ENCODE measurements at regions not wholly inside any gene's neighbourhood (a gene's known extent, or its start where the extent isn't known, plus 50 kb on each side); places are given as distances from the start of the nearest gene placed in this dataset.
A peak's percentile ranks its signal among the peaks of the same experiment; 100 is the strongest.

GRCh38 chr2:228688007-228688645 lies 506.6 kb upstream of the SPHKAP start:
- ATAC-seq (peak; percentile 79), DNase-seq (ENCODE audit: low spot score) (peak; percentile 8)
- no peak for TF ChIP-seq FOXC1 (CRISPR knock-in tag; IDR thresholded peaks at IDR 0.05; ENCODE audit: borderline replicate concordance)
- TF ChIP-seq TOE1 (CRISPR knock-in tag; IDR thresholded peaks at IDR 0.05), result no peak
- TF ChIP-seq ZNF282 (IDR thresholded peaks at IDR 0.05; ENCODE audit: partially characterized antibody), result no peak
- no peak for TF ChIP-seq U2AF1 (optimal IDR thresholded peaks at IDR 0.05; ENCODE audit: low read depth, low read length)
- peak; percentile 79 for TF ChIP-seq CEBPG (CRISPR knock-in tag; IDR thresholded peaks at IDR 0.05)
- TF ChIP-seq ATF7 (IDR thresholded peaks at IDR 0.05), result 0 out of 2 replicates have a peak, but pooled peaks have one; percentile 18
- TF ChIP-seq ATF7 (CRISPR knock-in tag; IDR thresholded peaks at IDR 0.05), result no peak
- TF ChIP-seq STAT5B (CRISPR knock-in tag; IDR thresholded peaks at IDR 0.05), result no peak
- no peak for TF ChIP-seq ZFYVE20 (CRISPR knock-in tag; IDR thresholded peaks at IDR 0.05; ENCODE audit: borderline replicate concordance, low read depth)
- TF ChIP-seq ZNF431 (CRISPR knock-in tag; IDR thresholded peaks at IDR 0.05; ENCODE audit: borderline replicate concordance, low read depth), result no peak
- TF ChIP-seq HES4 (CRISPR knock-in tag; IDR thresholded peaks at IDR 0.05; ENCODE audit: borderline replicate concordance), result no peak
- TF ChIP-seq SAP130 (CRISPR knock-in tag; IDR thresholded peaks at IDR 0.05; ENCODE audit: low read depth), result no peak
- no peak for TF ChIP-seq TFDP2 (CRISPR knock-in tag; IDR thresholded peaks at IDR 0.05)
- TF ChIP-seq ZNF7 (CRISPR knock-in tag; IDR thresholded peaks at IDR 0.05), result no peak
- TF ChIP-seq, protein P1, sequence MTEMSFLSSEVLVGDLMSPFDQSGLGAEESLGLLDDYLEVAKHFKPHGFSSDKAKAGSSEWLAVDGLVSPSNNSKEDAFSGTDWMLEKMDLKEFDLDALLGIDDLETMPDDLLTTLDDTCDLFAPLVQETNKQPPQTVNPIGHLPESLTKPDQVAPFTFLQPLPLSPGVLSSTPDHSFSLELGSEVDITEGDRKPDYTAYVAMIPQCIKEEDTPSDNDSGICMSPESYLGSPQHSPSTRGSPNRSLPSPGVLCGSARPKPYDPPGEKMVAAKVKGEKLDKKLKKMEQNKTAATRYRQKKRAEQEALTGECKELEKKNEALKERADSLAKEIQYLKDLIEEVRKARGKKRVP (CRISPR knock-in tag; IDR thresholded peaks at IDR 0.05), result peak in 1 of 2 experiments; percentile 94; a peak in 2 of 4 replicates
- TF ChIP-seq, protein P2, sequence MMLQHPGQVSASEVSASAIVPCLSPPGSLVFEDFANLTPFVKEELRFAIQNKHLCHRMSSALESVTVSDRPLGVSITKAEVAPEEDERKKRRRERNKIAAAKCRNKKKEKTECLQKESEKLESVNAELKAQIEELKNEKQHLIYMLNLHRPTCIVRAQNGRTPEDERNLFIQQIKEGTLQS (CRISPR knock-in tag; IDR thresholded peaks at IDR 0.05), result no peak
- TF ChIP-seq FOXP1 (IDR thresholded peaks at IDR 0.05), result no peak
- TF ChIP-seq FOXP1 (CRISPR knock-in tag; IDR thresholded peaks at IDR 0.05), result no peak
- TF ChIP-seq FOXA1 (IDR thresholded peaks at IDR 0.05), result no peak
- peak; percentile 40 for TF ChIP-seq FOXA1 (CRISPR knock-in tag; IDR thresholded peaks at IDR 0.05)
- no peak for TF ChIP-seq MIER3 (CRISPR knock-in tag; IDR thresholded peaks at IDR 0.05; ENCODE audit: borderline replicate concordance)
- no peak for TF ChIP-seq ZNF263 (CRISPR knock-in tag; IDR thresholded peaks at IDR 0.05)
- TF ChIP-seq RORA (CRISPR knock-in tag; IDR thresholded peaks at IDR 0.05), result no peak
- no peak for TF ChIP-seq U2AF2 (IDR thresholded peaks at IDR 0.05; ENCODE audit: low read depth, low read length)
- no peak for TF ChIP-seq IRF2 (CRISPR knock-in tag; IDR thresholded peaks at IDR 0.05)
- TF ChIP-seq SOX6 (IDR thresholded peaks at IDR 0.05), result no peak
- no peak for TF ChIP-seq SOX6 (CRISPR knock-in tag; IDR thresholded peaks at IDR 0.05)
- peak; percentile 58; the same call in 1 of the 2 replicates for TF ChIP-seq HNF4A (CRISPR knock-in tag; IDR thresholded peaks at IDR 0.05)
- TF ChIP-seq ZNF207 (IDR thresholded peaks at IDR 0.05; ENCODE audit: borderline replicate concordance), result no peak
- TF ChIP-seq KDM6A (CRISPR knock-in tag; IDR thresholded peaks at IDR 0.05; ENCODE audit: low read depth), result no peak

More at GRCh38 chr2:228688007-228688645, 506.6 kb upstream of the SPHKAP start:
- H3K27ac ChIP-seq (ENCODE audit: extremely low read length, insufficient read depth, low read length), result no peak overlapping the region
- no peaks in the 10 kb centered on the region for H3K27me3 ChIP-seq (ENCODE audit: control insufficient read depth in 1 of 2, insufficient read depth in 2 of 2, low read length in 2 of 2)
- H3K36me3 ChIP-seq (replicated peaks in 1 of 2; ENCODE audit: control insufficient read depth in 1 of 2, insufficient read depth in 2 of 2, low read length in 2 of 2), result no peaks in the 10 kb centered on the region
- no peak overlapping the region for H3K9ac ChIP-seq (ENCODE audit: insufficient read depth, low read depth, low read length)
- no peak overlapping the region for H2AFZ ChIP-seq (ENCODE audit: low read length)
- WGBS (ENCODE audit: low lambda C conversion rate), result 22% methylated on average over 5 of the region's 5 CpGs
- no peak overlapping the region for H3K4me3 ChIP-seq (replicated peaks in 1 of 3; ENCODE audit: insufficient read depth in 1 of 3, low read depth in 2 of 3, low read length in 3 of 3)
- FAIRE-seq, result peak; percentile 58
- in situ Hi-C loops (cut with HindIII; ENCODE audit: extremely low pct_ligation_motif_present, low pct_unique_long_range_greater_than_20kb) (no loop called here), intact Hi-C loops (cut with micrococcal nuclease; ENCODE audit: unreplicated experiment) (loop anchor here (2.0 kb wide), 1 partner anchor 585 kb away; no protein-coding TSS in a partner anchor)
- H3K79me2 ChIP-seq (ENCODE audit: insufficient read depth, low read length), result no peaks in the 10 kb centered on the region
- peaks cover 23% of the 10 kb centered on the region; the same call in 1 of the 2 replicates for H3K9me3 ChIP-seq (ENCODE audit: low read length)
- BruUV-seq (replicated peaks), result no TSS peak
- peaks cover 8% of the 10 kb centered on the region for H3K4me1 ChIP-seq (ENCODE audit: insufficient read depth, low read length)
- ChIA-PET CTCF (ENCODE audit: low intra/inter-chr PET ratio, low total read pairs) (no interaction called here), POLR2A (no interaction called here)
- no peak overlapping the region for H3K4me2 ChIP-seq (ENCODE audit: low read depth, low read length)
- no peaks in the 10 kb centered on the region for H4K20me1 ChIP-seq (ENCODE audit: insufficient read depth, low read length)

Data from HepG2 (cell line).